A549 (cell line): ENCODE measurements at regions not wholly inside any gene's neighbourhood (a gene's known extent, or its start where the extent isn't known, plus 50 kb on each side); places are given as distances from the start of the nearest gene placed in this dataset.

ENCODE experiments used
- ATOH8 ChIP-seq: fragments of 250-450 bp; sonication (Bioruptor Pico); IDR thresholded peaks from 2 replicates; pipeline ENCODE4 v1.5.0; 2020; ENCODE audit warnings: low read depth, mild to moderate bottlenecking, moderate library complexity
- CBX8 ChIP-seq: fragments of 200-600 bp; sonication (generic); IDR thresholded peaks from 2 replicates; pipeline ENCODE4 v1.6.1; 2016
- EHF ChIP-seq: fragments of 250-450 bp; sonication (Bioruptor Pico); IDR thresholded peaks from 2 replicates; pipeline ENCODE4 v1.5.0; 2020; ENCODE audit warnings: mild to moderate bottlenecking
- EHMT2 ChIP-seq: fragments of 200-600 bp; sonication (generic); IDR thresholded peaks from 2 replicates; pipeline ENCODE4 v1.6.1; 2016; ENCODE audit warnings: antibody characterized with exemption, low read depth, mild to moderate bottlenecking, moderate library complexity
- FOSB ChIP-seq: fragments of 250-450 bp; sonication (Bioruptor Pico); IDR thresholded peaks from 2 replicates; pipeline ENCODE4 v1.5.0; 2020; ENCODE audit warnings: mild to moderate bottlenecking, moderate library complexity
- FOXS1 ChIP-seq: fragments of 250-450 bp; sonication (Bioruptor Pico); IDR thresholded peaks from 2 replicates; pipeline ENCODE4 v1.5.0; 2020; ENCODE audit warnings: mild to moderate bottlenecking, moderate library complexity
- GATA3 ChIP-seq: IDR thresholded peaks from 2 replicates; pipeline ENCODE4 v1.6.1; 2012; ENCODE audit warnings: borderline replicate concordance
- HOXA7 ChIP-seq: fragments of 250-450 bp; sonication (Bioruptor Pico); IDR thresholded peaks from 2 replicates; pipeline ENCODE4 v1.5.0; 2020; ENCODE audit warnings: mild to moderate bottlenecking, moderate library complexity
- KDM1A ChIP-seq: fragments of 200-600 bp; sonication (generic); IDR thresholded peaks from 2 replicates; pipeline ENCODE4 v1.6.1; 2016; ENCODE audit warnings: low read depth, mild to moderate bottlenecking
- MAZ ChIP-seq: fragments of 150-350 bp; IDR thresholded peaks from 2 replicates; pipeline ENCODE4 v1.6.1; 2014; ENCODE audit warnings: antibody characterized with exemption, low read depth, low read length, borderline replicate concordance
- MYC ChIP-seq: IDR thresholded peaks from 2 replicates; pipeline ENCODE4 v1.6.1; 2012; ENCODE audit warnings: mild to moderate bottlenecking, inconsistent platforms, low read length, improper control_type of control experiment, borderline replicate concordance
- NFE2L2 ChIP-seq: fragments of 150-350 bp; conservative IDR thresholded peaks from 2 replicates; pipeline ENCODE4 v1.6.1; 2014; ENCODE audit warnings: low read length
- NR3C1 ChIP-seq: fragments of >200 bp; sonication (Bioruptor Twin); formaldehyde crosslinking; IDR thresholded peaks from 3 replicates; pipeline ENCODE4 v1.6.1; 2017
- RAD21 ChIP-seq, 2 experiments: fragments of >200 bp in 1 of 2; sonication (Bioruptor Twin) in 1 of 2; formaldehyde crosslinking in 1 of 2; IDR thresholded peaks in 1 of 2; conservative IDR thresholded peaks in 1 of 2; 2 replicates in 1 of 2; 3 replicates in 1 of 2; pipeline ENCODE4 v1.6.1; 2012 to 2018; ENCODE audit warnings: inconsistent platforms in 1 of 2
- RARB ChIP-seq: fragments of 250-450 bp; sonication (Bioruptor Pico); IDR thresholded peaks from 2 replicates; pipeline ENCODE4 v1.8.0; 2021; ENCODE audit warnings: mild to moderate bottlenecking, moderate library complexity
- REST ChIP-seq: fragments of 200-600 bp; sonication (generic); IDR thresholded peaks from 2 replicates; pipeline ENCODE4 v1.6.1; 2016; ENCODE audit warnings: antibody characterized with exemption, mild to moderate bottlenecking, moderate library complexity
- RFX5 ChIP-seq: fragments of 450-650 bp; IDR thresholded peaks from 2 replicates; pipeline ENCODE4 v1.7.1; 2014; ENCODE audit warnings: antibody characterized with exemption, mild to moderate bottlenecking, moderate library complexity
- RNF2 ChIP-seq: fragments of 200-600 bp; sonication (generic); IDR thresholded peaks from 2 replicates; pipeline ENCODE4 v1.6.1; 2016; ENCODE audit warnings: low read depth, mild to moderate bottlenecking, antibody characterized with exemption, moderate library complexity, borderline replicate concordance
- TP53 ChIP-seq: fragments of 250-450 bp; sonication (Bioruptor Pico); IDR thresholded peaks from 2 replicates; pipeline ENCODE4 v1.5.0; 2021; ENCODE audit warnings: mild to moderate bottlenecking, moderate library complexity
- ZC3H11A ChIP-seq: fragments of 450-650 bp; IDR thresholded peaks from 2 replicates; pipeline ENCODE4 v1.6.1; 2014; ENCODE audit warnings: antibody characterized with exemption, mild to moderate bottlenecking
- ZNF302 ChIP-seq: fragments of 250-450 bp; sonication (Bioruptor Pico); IDR thresholded peaks from 2 replicates; pipeline ENCODE4 v1.9.0; 2021; ENCODE audit warnings: inconsistent platforms, mild to moderate bottlenecking, moderate library complexity
- TF ChIP-seq, protein P1 (sequence below): fragments of >200 bp; sonication (Bioruptor Twin); formaldehyde crosslinking; IDR thresholded peaks from 3 replicates; pipeline ENCODE4 v1.5.1; 2016
- TF ChIP-seq, protein P2 (sequence below): IDR thresholded peaks from 2 replicates; pipeline ENCODE4 v1.6.1; 2012; ENCODE audit warnings: low read depth, borderline replicate concordance
- TF ChIP-seq, protein P3 (sequence below): fragments of 450-650 bp; IDR thresholded peaks from 2 replicates; pipeline ENCODE4 v1.6.1; 2014; ENCODE audit warnings: antibody characterized with exemption
- TF ChIP-seq, protein P4 (sequence below): fragments of >200 bp; sonication (Bioruptor Twin); formaldehyde crosslinking; IDR thresholded peaks from 3 replicates; pipeline ENCODE4 v1.6.1; 2016
- TF ChIP-seq, protein P5 (sequence below): IDR thresholded peaks from 2 replicates; pipeline ENCODE4 v1.6.1; 2012

- no peak for TF ChIP-seq REST
- TF ChIP-seq RAD21 (conservative IDR thresholded peaks at IDR 0.05 in 1 of 2, IDR thresholded peaks at IDR 0.05 in 1 of 2): peak; percentile 64 to 86
- TF ChIP-seq, protein P1, sequence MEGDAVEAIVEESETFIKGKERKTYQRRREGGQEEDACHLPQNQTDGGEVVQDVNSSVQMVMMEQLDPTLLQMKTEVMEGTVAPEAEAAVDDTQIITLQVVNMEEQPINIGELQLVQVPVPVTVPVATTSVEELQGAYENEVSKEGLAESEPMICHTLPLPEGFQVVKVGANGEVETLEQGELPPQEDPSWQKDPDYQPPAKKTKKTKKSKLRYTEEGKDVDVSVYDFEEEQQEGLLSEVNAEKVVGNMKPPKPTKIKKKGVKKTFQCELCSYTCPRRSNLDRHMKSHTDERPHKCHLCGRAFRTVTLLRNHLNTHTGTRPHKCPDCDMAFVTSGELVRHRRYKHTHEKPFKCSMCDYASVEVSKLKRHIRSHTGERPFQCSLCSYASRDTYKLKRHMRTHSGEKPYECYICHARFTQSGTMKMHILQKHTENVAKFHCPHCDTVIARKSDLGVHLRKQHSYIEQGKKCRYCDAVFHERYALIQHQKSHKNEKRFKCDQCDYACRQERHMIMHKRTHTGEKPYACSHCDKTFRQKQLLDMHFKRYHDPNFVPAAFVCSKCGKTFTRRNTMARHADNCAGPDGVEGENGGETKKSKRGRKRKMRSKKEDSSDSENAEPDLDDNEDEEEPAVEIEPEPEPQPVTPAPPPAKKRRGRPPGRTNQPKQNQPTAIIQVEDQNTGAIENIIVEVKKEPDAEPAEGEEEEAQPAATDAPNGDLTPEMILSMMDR: peak; percentile 100
- TF ChIP-seq, protein P2, sequence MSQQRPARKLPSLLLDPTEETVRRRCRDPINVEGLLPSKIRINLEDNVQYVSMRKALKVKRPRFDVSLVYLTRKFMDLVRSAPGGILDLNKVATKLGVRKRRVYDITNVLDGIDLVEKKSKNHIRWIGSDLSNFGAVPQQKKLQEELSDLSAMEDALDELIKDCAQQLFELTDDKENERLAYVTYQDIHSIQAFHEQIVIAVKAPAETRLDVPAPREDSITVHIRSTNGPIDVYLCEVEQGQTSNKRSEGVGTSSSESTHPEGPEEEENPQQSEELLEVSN: no peak
- no peak for TF ChIP-seq MYC
- TF ChIP-seq, protein P3, sequence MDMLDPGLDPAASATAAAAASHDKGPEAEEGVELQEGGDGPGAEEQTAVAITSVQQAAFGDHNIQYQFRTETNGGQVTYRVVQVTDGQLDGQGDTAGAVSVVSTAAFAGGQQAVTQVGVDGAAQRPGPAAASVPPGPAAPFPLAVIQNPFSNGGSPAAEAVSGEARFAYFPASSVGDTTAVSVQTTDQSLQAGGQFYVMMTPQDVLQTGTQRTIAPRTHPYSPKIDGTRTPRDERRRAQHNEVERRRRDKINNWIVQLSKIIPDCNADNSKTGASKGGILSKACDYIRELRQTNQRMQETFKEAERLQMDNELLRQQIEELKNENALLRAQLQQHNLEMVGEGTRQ: peak; percentile 86
- no peak for TF ChIP-seq EHF (CRISPR knock-in tag)
- TF ChIP-seq RNF2: no peak
- no peak for TF ChIP-seq HOXA7 (CRISPR knock-in tag)
- no peak for TF ChIP-seq GATA3
- no peak for TF ChIP-seq NFE2L2
- TF ChIP-seq EHMT2: no peak
- no peak; the same call in 1 of the 2 replicates for TF ChIP-seq RFX5
- no peak for TF ChIP-seq TP53 (CRISPR knock-in tag)
- no peak for TF ChIP-seq ATOH8
- peak; percentile 91 for TF ChIP-seq KDM1A
- TF ChIP-seq ZC3H11A: no peak
- no peak for TF ChIP-seq CBX8
- no peak for TF ChIP-seq MAZ
- TF ChIP-seq FOXS1 (CRISPR knock-in tag): no peak
- no peak for TF ChIP-seq NR3C1
- no peak for TF ChIP-seq ZNF302 (CRISPR knock-in tag)
- no peak for TF ChIP-seq RARB
- TF ChIP-seq, protein P4, sequence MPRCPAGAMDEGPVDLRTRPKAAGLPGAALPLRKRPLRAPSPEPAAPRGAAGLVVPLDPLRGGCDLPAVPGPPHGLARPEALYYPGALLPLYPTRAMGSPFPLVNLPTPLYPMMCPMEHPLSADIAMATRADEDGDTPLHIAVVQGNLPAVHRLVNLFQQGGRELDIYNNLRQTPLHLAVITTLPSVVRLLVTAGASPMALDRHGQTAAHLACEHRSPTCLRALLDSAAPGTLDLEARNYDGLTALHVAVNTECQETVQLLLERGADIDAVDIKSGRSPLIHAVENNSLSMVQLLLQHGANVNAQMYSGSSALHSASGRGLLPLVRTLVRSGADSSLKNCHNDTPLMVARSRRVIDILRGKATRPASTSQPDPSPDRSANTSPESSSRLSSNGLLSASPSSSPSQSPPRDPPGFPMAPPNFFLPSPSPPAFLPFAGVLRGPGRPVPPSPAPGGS: no peak
- TF ChIP-seq, protein P5, sequence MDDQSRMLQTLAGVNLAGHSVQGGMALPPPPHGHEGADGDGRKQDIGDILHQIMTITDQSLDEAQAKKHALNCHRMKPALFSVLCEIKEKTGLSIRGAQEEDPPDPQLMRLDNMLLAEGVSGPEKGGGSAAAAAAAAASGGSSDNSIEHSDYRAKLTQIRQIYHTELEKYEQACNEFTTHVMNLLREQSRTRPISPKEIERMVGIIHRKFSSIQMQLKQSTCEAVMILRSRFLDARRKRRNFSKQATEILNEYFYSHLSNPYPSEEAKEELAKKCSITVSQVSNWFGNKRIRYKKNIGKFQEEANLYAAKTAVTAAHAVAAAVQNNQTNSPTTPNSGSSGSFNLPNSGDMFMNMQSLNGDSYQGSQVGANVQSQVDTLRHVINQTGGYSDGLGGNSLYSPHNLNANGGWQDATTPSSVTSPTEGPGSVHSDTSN: no peak
- TF ChIP-seq FOSB (CRISPR knock-in tag): no peak
Observed at GRCh38 chr16:85420501-85421337, 192.4 kb upstream of the GSE1 start (continued).
